OCI-LY3 (cell line): ENCODE measurements at regions not wholly inside any gene's neighbourhood (a gene's known extent, or its start where the extent isn't known, plus 50 kb on each side); places are given as distances from the start of the nearest gene placed in this dataset.

Source experiments
- CTCF ChIP-seq: fragments of 200-600, 300-600 bp; sonication (generic); IDR thresholded peaks from 2 replicates; pipeline ENCODE4 v1.5.1; 2014; ENCODE audit warnings: antibody characterized with exemption, low read length, low read depth
- EZH2phosphoT487 ChIP-seq: fragments of 200-600 bp; shearing (Covaris generic); IDR thresholded peaks from 2 replicates; pipeline ENCODE4 v1.6.1; 2018; ENCODE audit warnings: antibody characterized with exemption, mixed run types, low read depth

GRCh38 chr14:87833026-87833425 is 160.0 kb downstream of the GALC start:
- no peak for TF ChIP-seq CTCF
- no peak for TF ChIP-seq EZH2phosphoT487
